ENCODE measurements at regions not wholly inside any gene's neighbourhood (a gene's known extent, or its start where the extent isn't known, plus 50 kb on each side); places are given as distances from the start of the nearest gene placed in this dataset.
"Not testable (repeated sequence)": the region's sequence is repeated elsewhere in the genome, so short reads cannot be mapped to it uniquely, and the experiment has no call there.

DNA sequence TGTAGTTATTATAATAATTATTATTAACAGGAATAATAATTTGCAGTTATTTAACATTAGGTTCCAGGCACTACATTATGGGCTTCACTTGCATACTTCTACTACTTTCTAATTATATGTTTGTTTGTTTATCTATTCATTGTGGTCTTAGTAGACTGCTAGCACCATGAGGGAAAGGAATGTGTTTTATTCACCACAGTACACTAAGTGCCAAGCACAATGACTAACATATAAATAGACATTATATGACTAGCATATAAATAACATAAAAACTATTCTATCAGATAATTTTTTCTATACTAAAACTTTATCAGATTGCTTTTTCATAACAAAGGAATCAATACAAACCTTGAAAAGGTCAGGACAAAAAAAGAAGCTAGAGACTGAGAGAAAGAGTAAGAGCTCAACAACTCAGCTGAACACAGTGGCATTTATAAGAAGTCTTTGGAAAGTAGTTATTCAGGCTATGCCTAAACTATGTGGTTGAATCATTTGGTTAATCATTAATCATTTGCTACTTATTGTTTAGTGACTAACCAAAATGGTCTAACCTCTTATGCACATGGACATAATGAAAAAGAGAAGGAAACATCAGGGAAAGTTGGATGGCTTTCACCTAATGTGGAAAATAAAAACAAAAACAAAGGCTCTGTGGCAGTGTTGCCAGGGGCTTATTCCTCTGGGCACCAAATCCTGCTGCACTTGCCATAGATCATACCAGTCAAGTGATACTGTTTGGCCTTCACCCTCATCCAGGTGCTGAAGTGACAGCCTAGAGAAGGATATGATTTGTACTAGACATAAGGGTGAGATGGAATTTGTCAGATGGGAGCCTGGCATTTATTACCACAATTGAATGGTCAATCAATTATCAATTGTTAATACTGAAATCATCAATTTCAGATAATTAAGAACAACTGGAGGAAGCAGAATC is 174.9 kb downstream of the ETAA1 start:
- DNase-seq (no peak), ATAC-seq (no peak)
- no peak overlapping the region for H3K27ac ChIP-seq (ENCODE audit: low read length)
- H3K4me3 ChIP-seq (ENCODE audit: low read length) = no peak overlapping the region
- H3K4me1 ChIP-seq (ENCODE audit: control insufficient read depth, insufficient read depth, low read length) = peaks cover 2% of the 10 kb centered on the region
- H3K9me3 ChIP-seq (ENCODE audit: control insufficient read depth, low read length) = no peaks in the 10 kb centered on the region
- no peaks in the 10 kb centered on the region for H3K27me3 ChIP-seq (ENCODE audit: control insufficient read depth, insufficient read depth)
- intact Hi-C loops (cut with DNase I) = no loop called here

GRCh38 chr2:67572721-67573435 is 175.7 kb downstream of the ETAA1 start:
- peaks cover 2% of the 10 kb centered on the region for H3K4me1 ChIP-seq (ENCODE audit: control insufficient read depth, insufficient read depth, low read length)
- intact Hi-C loops (cut with DNase I) = no loop called here
- DNase-seq (peak in 2 of 3 donors; percentile 23 to 51), ATAC-seq (peak; percentile 74)
- no peaks in the 10 kb centered on the region for H3K9me3 ChIP-seq (ENCODE audit: control insufficient read depth, low read length)
- H3K27me3 ChIP-seq (ENCODE audit: control insufficient read depth, insufficient read depth) = no peaks in the 10 kb centered on the region
- no peak overlapping the region for H3K4me3 ChIP-seq (ENCODE audit: low read length)
- 65% methylated on average over 3 of the region's 3 CpGs for WGBS
- no peak overlapping the region for H3K27ac ChIP-seq (ENCODE audit: low read length)

GRCh38 chr2:67574230-67574629 is 177.1 kb downstream of the ETAA1 start:
- ATAC-seq = no peak
- no peaks in the 10 kb centered on the region for H3K9me3 ChIP-seq (ENCODE audit: control insufficient read depth, low read length)
- intact Hi-C loops (cut with DNase I) = no loop called here
- peaks cover 2% of the 10 kb centered on the region for H3K4me1 ChIP-seq (ENCODE audit: control insufficient read depth, insufficient read depth, low read length)
- no peak overlapping the region for H3K27ac ChIP-seq (ENCODE audit: low read length)
- no peak overlapping the region for H3K4me3 ChIP-seq (ENCODE audit: low read length)
- 61% methylated on average over 2 of the region's 2 CpGs for WGBS
- no peaks in the 10 kb centered on the region for H3K27me3 ChIP-seq (ENCODE audit: control insufficient read depth, insufficient read depth)
- no peak for DNase-seq

DNA sequence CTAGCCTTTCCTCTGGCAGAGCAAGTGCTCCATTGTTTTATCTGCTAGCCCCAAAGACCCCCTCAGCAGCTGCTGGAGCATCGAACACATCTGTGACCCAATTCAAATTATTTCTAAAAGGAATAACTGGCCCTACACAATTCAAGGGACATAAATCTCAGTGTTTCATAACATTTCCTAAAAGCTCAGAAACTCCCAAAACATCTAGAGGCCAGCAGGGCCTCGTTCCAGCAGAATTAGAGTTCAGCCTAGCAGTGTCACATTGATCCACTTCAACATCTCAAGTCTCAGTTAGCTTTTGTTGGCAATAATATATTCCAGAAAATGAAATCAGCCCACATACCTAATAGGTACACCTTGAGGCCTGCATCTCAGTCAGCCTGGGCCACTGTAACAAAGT is 179.1 kb downstream of the ETAA1 start:
- ATAC-seq (no peak), DNase-seq (peak in 1 of 3 donors; percentile 54)
- H3K9me3 ChIP-seq (ENCODE audit: control insufficient read depth, low read length) = no peaks in the 10 kb centered on the region
- 55% methylated on average over 2 of the region's 2 CpGs for WGBS
- intact Hi-C loops (cut with DNase I) = no loop called here
- no peak overlapping the region for H3K4me3 ChIP-seq (ENCODE audit: low read length)
- peaks cover 2% of the 10 kb centered on the region for H3K4me1 ChIP-seq (ENCODE audit: control insufficient read depth, insufficient read depth, low read length)
- no peaks in the 10 kb centered on the region for H3K27me3 ChIP-seq (ENCODE audit: control insufficient read depth, insufficient read depth)
- no peak overlapping the region for H3K27ac ChIP-seq (ENCODE audit: low read length)

GRCh38 chr2:67576991-67577390 is 179.9 kb downstream of the ETAA1 start:
- WGBS = 90% methylated on average over 4 of the region's 4 CpGs
- Histone ChIP-seq H3K27me3 (ENCODE audit: control insufficient read depth, insufficient read depth) (no peaks in the 10 kb centered on the region), H3K4me3 (ENCODE audit: low read length) (no peak overlapping the region), H3K9me3 (ENCODE audit: control insufficient read depth, low read length) (no peaks in the 10 kb centered on the region), H3K4me1 (ENCODE audit: control insufficient read depth, insufficient read depth, low read length) (peaks cover 2% of the 10 kb centered on the region), H3K27ac (ENCODE audit: low read length) (no peak overlapping the region)
- ATAC-seq (no peak), DNase-seq (no peak)
- intact Hi-C loops (cut with DNase I) = no loop called here

GRCh38 chr2:67579216-67579615 is 182.1 kb downstream of the ETAA1 start:
- intact Hi-C loops (cut with DNase I) = no loop called here
- ATAC-seq (no peak), DNase-seq (no peak)
- H3K27me3 ChIP-seq (ENCODE audit: control insufficient read depth, insufficient read depth) = no peaks in the 10 kb centered on the region
- H3K4me1 ChIP-seq (ENCODE audit: control insufficient read depth, insufficient read depth, low read length) = no peaks in the 10 kb centered on the region
- 45% methylated on average over 2 of the region's 2 CpGs for WGBS
- no peaks in the 10 kb centered on the region for H3K9me3 ChIP-seq (ENCODE audit: control insufficient read depth, low read length)
- H3K4me3 ChIP-seq (ENCODE audit: low read length) = no peak overlapping the region
- H3K27ac ChIP-seq (ENCODE audit: low read length) = no peak overlapping the region

DNA sequence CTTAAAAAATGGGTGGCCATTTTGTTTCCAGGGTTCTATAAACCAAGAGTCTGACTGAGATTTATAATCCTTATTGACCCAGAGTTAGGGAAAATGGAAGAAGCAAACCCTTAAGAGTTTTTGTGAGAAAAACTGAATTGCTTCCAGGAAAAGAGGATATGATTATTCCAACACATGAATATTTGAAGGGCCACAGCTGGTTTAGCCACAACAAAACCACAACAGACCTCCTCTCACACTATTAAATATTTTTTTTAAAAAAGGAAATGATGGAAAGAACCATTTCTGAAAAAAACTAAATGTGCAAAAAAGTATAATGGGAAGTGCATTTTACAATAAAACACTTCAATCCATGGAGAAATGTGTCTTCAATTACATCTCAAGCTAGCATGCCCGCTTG is 182.7 kb downstream of the ETAA1 start:
- no peaks in the 10 kb centered on the region for H3K27me3 ChIP-seq (ENCODE audit: control insufficient read depth, insufficient read depth)
- ATAC-seq (no peak), DNase-seq (no peak)
- 0% methylated on average over 1 of the region's 1 CpG for WGBS
- no peak overlapping the region for H3K27ac ChIP-seq (ENCODE audit: low read length)
- H3K4me1 ChIP-seq (ENCODE audit: control insufficient read depth, insufficient read depth, low read length) = no peaks in the 10 kb centered on the region
- intact Hi-C loops (cut with DNase I) = no loop called here
- H3K4me3 ChIP-seq (ENCODE audit: low read length) = no peak overlapping the region
- H3K9me3 ChIP-seq (ENCODE audit: control insufficient read depth, low read length) = no peaks in the 10 kb centered on the region

DNA sequence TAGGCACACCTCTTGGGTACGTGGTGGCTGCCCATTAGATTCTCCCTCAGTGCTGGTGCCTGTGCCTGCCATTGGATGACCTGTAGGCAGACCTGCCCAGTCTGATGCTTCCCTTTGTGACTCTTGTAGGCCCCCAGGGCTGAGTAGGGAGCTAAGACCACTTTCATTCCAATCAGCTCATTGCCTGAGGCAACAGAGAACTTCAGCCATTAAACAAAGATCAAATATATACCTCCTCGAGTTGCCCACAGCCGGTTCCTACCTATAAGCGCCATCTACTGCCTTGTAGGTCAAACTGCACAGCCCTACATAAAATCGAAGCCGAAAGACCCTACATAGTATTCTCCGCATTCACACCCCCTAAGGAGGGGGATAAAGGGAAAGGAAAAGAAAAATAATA is 184.6 kb downstream of the ETAA1 start:
- H3K4me1 ChIP-seq (ENCODE audit: control insufficient read depth, insufficient read depth, low read length) = no peaks in the 10 kb centered on the region
- DNase-seq = no peak
- H3K9me3 ChIP-seq (ENCODE audit: control insufficient read depth, low read length) = no peaks in the 10 kb centered on the region
- no peaks in the 10 kb centered on the region for H3K27me3 ChIP-seq (ENCODE audit: control insufficient read depth, insufficient read depth)
- no peak overlapping the region for H3K27ac ChIP-seq (ENCODE audit: low read length)
- ATAC-seq = no peak
- 69% methylated on average over 7 of the region's 7 CpGs for WGBS
- intact Hi-C loops (cut with DNase I) = no loop called here
- no peak overlapping the region for H3K4me3 ChIP-seq (ENCODE audit: low read length)

DNA sequence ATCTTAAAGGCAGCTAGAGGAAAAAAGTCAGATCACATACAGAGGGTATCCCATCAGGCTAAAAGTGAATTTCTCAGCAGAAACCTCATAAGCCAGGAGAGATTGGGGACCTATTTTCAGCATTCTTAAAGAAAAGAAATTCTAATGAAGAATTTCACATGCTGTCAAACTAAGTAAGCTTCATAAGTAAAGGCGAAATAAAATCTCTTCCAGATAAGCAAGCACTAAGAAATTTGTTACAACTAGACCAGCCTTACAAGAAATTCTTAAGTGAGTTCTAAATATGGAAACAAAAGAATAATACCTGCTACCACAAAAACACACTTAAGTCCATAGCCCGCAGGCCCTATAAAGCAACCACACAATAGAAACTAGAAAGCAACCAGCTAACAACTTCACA is 186.1 kb downstream of the ETAA1 start:
- H3K4me1 ChIP-seq (ENCODE audit: control insufficient read depth, insufficient read depth, low read length) = no peaks in the 10 kb centered on the region
- ATAC-seq (no peak), DNase-seq (no peak)
- WGBS = 94% methylated on average over 2 of the region's 2 CpGs
- H3K27ac ChIP-seq (ENCODE audit: low read length) = no peak overlapping the region
- no peak overlapping the region for H3K4me3 ChIP-seq (ENCODE audit: low read length)
- H3K27me3 ChIP-seq (ENCODE audit: control insufficient read depth, insufficient read depth) = no peaks in the 10 kb centered on the region
- intact Hi-C loops (cut with DNase I) = no loop called here
- H3K9me3 ChIP-seq (ENCODE audit: control insufficient read depth, low read length) = no peaks in the 10 kb centered on the region

- ATAC-seq (no peak), DNase-seq (no peak)
- intact Hi-C loops (cut with DNase I) = no loop called here
- Histone ChIP-seq H3K27ac (ENCODE audit: low read length) (no peak overlapping the region), H3K27me3 (ENCODE audit: control insufficient read depth, insufficient read depth) (no peaks in the 10 kb centered on the region), H3K4me1 (ENCODE audit: control insufficient read depth, insufficient read depth, low read length) (no peaks in the 10 kb centered on the region), H3K9me3 (ENCODE audit: control insufficient read depth, low read length) (no peaks in the 10 kb centered on the region), H3K4me3 (ENCODE audit: low read length) (no peak overlapping the region)
These were observed 188.3 kb downstream of the ETAA1 start for GRCh38 chr2:67585400-67585799.

- DNase-seq; H3K27me3 ChIP-seq (ENCODE audit: control insufficient read depth, insufficient read depth); ATAC-seq; H3K27ac ChIP-seq (ENCODE audit: low read length); H3K4me3 ChIP-seq (ENCODE audit: low read length); H3K9me3 ChIP-seq (ENCODE audit: control insufficient read depth, low read length); H3K4me1 ChIP-seq (ENCODE audit: control insufficient read depth, insufficient read depth, low read length); intact Hi-C loops (cut with DNase I): not testable (repeated sequence)
- 81% methylated on average over 6 of the region's 6 CpGs for WGBS
These were observed 192.0 kb downstream of the ETAA1 start for GRCh38 chr2:67589121-67589520.

All from right cardiac atrium (tissue), 5 donors.